ENCODE measurements at regions not wholly inside any gene's neighbourhood (a gene's known extent, or its start where the extent isn't known, plus 50 kb on each side); places are given as distances from the start of the nearest gene placed in this dataset.

- no peaks in the 10 kb centered on the region for H3K9me2 ChIP-seq (replicated peaks; ENCODE audit: insufficient read depth, low read length)
- no peak overlapping the region for H3K9ac ChIP-seq (ENCODE audit: low read length)
- H2AFZ ChIP-seq (ENCODE audit: low read depth, low read length, severe bottlenecking), result no peak overlapping the region
- H3F3A ChIP-seq (ENCODE audit: insufficient read depth), result no peaks in the 10 kb centered on the region
- no peak overlapping the region for H3K4me2 ChIP-seq (ENCODE audit: low read depth, low read length, poor library complexity, severe bottlenecking)
- H3K27me3 ChIP-seq (ENCODE audit: low read length), result no peaks in the 10 kb centered on the region
- H4K20me1 ChIP-seq (ENCODE audit: low read depth, low read length), result no peaks in the 10 kb centered on the region
- H3K4me3 ChIP-seq (ENCODE audit: insufficient read depth, low read length, poor library complexity, severe bottlenecking), result no peak overlapping the region
- no peaks in the 10 kb centered on the region for H3K79me2 ChIP-seq (ENCODE audit: insufficient read depth, low read length)
- H3K36me3 ChIP-seq (ENCODE audit: low read length), result no peaks in the 10 kb centered on the region
- H3K27ac ChIP-seq (ENCODE audit: low read depth, low read length), result no peak overlapping the region
- H3K9me3 ChIP-seq (ENCODE audit: insufficient read depth, low read length), result no peaks in the 10 kb centered on the region
- TF ChIP-seq CTCF (IDR thresholded peaks at IDR 0.05; ENCODE audit: insufficient read depth, low read length, poor library complexity, severe bottlenecking) (no peak), EZH2phosphoT487 (conservative IDR thresholded peaks at IDR 0.05; ENCODE audit: low read length) (no peak)
These were observed 100.9 kb downstream of the ANKRD7 start for GRCh38 chr7:118325450-118325808.

- Histone ChIP-seq H4K20me1 (ENCODE audit: low read depth, low read length) (no peaks in the 10 kb centered on the region), H2AFZ (ENCODE audit: low read depth, low read length, severe bottlenecking) (no peak overlapping the region), H3K27ac (ENCODE audit: low read depth, low read length) (no peak overlapping the region), H3K9me3 (ENCODE audit: insufficient read depth, low read length) (no peaks in the 10 kb centered on the region), H3K79me2 (ENCODE audit: insufficient read depth, low read length) (no peaks in the 10 kb centered on the region), H3K9ac (ENCODE audit: low read length) (no peak overlapping the region), H3K27me3 (ENCODE audit: low read length) (no peaks in the 10 kb centered on the region), H3K4me3 (ENCODE audit: insufficient read depth, low read length, poor library complexity, severe bottlenecking) (no peak overlapping the region), H3K4me2 (ENCODE audit: low read depth, low read length, poor library complexity, severe bottlenecking) (no peak overlapping the region), H3K9me2 (replicated peaks; ENCODE audit: insufficient read depth, low read length) (no peaks in the 10 kb centered on the region), H3K36me3 (ENCODE audit: low read length) (no peaks in the 10 kb centered on the region), H3F3A (ENCODE audit: insufficient read depth) (no peaks in the 10 kb centered on the region)
- TF ChIP-seq CTCF (IDR thresholded peaks at IDR 0.05; ENCODE audit: insufficient read depth, low read length, poor library complexity, severe bottlenecking) (no peak), EZH2phosphoT487 (conservative IDR thresholded peaks at IDR 0.05; ENCODE audit: low read length) (no peak)
These were observed 102.7 kb downstream of the ANKRD7 start for GRCh38 chr7:118327174-118327573.

GRCh38 chr7:118328505-118329211 lies 104.2 kb downstream of the ANKRD7 start:
- H3K27ac ChIP-seq (ENCODE audit: low read depth, low read length), result no peak overlapping the region
- no peaks in the 10 kb centered on the region for H3K9me3 ChIP-seq (ENCODE audit: insufficient read depth, low read length)
- H3K27me3 ChIP-seq (ENCODE audit: low read length), result no peaks in the 10 kb centered on the region
- TF ChIP-seq CTCF (IDR thresholded peaks at IDR 0.05; ENCODE audit: insufficient read depth, low read length, poor library complexity, severe bottlenecking) (no peak), EZH2phosphoT487 (conservative IDR thresholded peaks at IDR 0.05; ENCODE audit: low read length) (no peak)
- H3K9me2 ChIP-seq (replicated peaks; ENCODE audit: insufficient read depth, low read length), result no peaks in the 10 kb centered on the region
- H4K20me1 ChIP-seq (ENCODE audit: low read depth, low read length), result no peaks in the 10 kb centered on the region
- no peaks in the 10 kb centered on the region for H3K36me3 ChIP-seq (ENCODE audit: low read length)
- no peak overlapping the region for H2AFZ ChIP-seq (ENCODE audit: low read depth, low read length, severe bottlenecking)
- no peak overlapping the region for H3K9ac ChIP-seq (ENCODE audit: low read length)
- H3F3A ChIP-seq (ENCODE audit: insufficient read depth), result no peaks in the 10 kb centered on the region
- no peaks in the 10 kb centered on the region for H3K79me2 ChIP-seq (ENCODE audit: insufficient read depth, low read length)
- no peak overlapping the region for H3K4me3 ChIP-seq (ENCODE audit: insufficient read depth, low read length, poor library complexity, severe bottlenecking)
- H3K4me2 ChIP-seq (ENCODE audit: low read depth, low read length, poor library complexity, severe bottlenecking), result no peak overlapping the region
